GM21723 (cell line): ENCODE measurements at regions not wholly inside any gene's neighbourhood (a gene's known extent, or its start where the extent isn't known, plus 50 kb on each side); places are given as distances from the start of the nearest gene placed in this dataset.

Source experiments
- ATAC-seq: cut with Tn5 transposase; IDR thresholded peaks from one replicate; pipeline ENCODE4 v1.9.1; 2021; ENCODE audit warnings: mild to moderate bottlenecking, moderate library complexity; ENCODE audit not compliant: unreplicated experiment

GRCh38 chr17:68182940-68183551, 64.8 kb upstream of the AMZ2 start:
- no peak for ATAC-seq

- ATAC-seq: no peak
These were observed 63.7 kb upstream of the AMZ2 start for GRCh38 chr17:68184141-68184571.

GRCh38 chr17:68184816-68185436, 62.9 kb upstream of the AMZ2 start:
- ATAC-seq: peak; percentile 63

GRCh38 chr17:68185820-68186219, 62.0 kb upstream of the AMZ2 start:
- ATAC-seq: no peak

GRCh38 chr17:68190495-68190894, 57.3 kb upstream of the AMZ2 start:
- ATAC-seq: no peak

- ATAC-seq: no peak
These were observed 52.0 kb upstream of the AMZ2 start for GRCh38 chr17:68195667-68196393.

- no peak for ATAC-seq
These were observed 51.3 kb upstream of the AMZ2 start for GRCh38 chr17:68196394-68197090.

GRCh38 chr17:68197091-68197996, 50.5 kb upstream of the AMZ2 start:
- ATAC-seq: no peak

GRCh38 chr17:68197997-68198930, 49.6 kb upstream of the AMZ2 start:
- no peak for ATAC-seq
